ENCODE measurements at regions not wholly inside any gene's neighbourhood (a gene's known extent, or its start where the extent isn't known, plus 50 kb on each side); places are given as distances from the start of the nearest gene placed in this dataset.

DNA sequence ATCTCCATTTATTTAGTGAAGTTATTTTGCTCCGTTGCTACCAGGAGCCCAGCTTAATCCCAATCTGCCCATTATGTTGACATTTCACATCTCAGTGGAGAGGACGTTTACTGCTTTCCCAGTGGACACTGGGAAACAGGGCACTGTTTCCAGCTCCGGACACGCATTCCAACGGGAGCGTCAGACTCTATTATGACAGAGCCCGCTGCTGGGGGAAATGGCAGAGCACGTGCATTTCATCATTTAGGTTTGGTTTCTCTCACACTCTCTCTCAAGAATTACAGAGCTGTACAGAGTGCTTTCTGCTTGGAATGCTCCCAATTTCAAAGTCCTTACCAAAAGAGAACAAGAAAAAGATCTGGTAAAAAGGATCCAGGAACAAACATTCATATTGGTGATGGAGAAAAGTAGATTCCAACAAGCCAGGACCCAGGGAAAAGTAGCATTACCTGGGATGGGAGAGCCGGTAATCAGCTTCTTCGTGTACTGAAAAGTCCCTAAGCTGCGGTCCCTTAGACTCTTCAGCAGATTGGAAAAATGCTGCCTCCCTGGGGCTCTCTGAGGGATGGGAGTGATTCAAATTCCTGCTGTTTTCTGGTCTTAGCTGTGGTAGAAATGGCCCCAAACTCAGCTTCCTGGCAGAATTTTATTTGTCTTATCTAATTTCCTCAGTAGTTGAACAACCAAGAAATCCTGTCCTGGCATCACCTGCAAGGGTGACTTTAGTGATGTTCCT lies 136.0 kb upstream of the THBS1 start:
- TF ChIP-seq, protein P1, sequence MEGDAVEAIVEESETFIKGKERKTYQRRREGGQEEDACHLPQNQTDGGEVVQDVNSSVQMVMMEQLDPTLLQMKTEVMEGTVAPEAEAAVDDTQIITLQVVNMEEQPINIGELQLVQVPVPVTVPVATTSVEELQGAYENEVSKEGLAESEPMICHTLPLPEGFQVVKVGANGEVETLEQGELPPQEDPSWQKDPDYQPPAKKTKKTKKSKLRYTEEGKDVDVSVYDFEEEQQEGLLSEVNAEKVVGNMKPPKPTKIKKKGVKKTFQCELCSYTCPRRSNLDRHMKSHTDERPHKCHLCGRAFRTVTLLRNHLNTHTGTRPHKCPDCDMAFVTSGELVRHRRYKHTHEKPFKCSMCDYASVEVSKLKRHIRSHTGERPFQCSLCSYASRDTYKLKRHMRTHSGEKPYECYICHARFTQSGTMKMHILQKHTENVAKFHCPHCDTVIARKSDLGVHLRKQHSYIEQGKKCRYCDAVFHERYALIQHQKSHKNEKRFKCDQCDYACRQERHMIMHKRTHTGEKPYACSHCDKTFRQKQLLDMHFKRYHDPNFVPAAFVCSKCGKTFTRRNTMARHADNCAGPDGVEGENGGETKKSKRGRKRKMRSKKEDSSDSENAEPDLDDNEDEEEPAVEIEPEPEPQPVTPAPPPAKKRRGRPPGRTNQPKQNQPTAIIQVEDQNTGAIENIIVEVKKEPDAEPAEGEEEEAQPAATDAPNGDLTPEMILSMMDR (IDR thresholded peaks at IDR 0.05; ENCODE audit: low read depth, low read length, poor library complexity, severe bottlenecking), result no peak
- TF ChIP-seq EZH2phosphoT487 (IDR thresholded peaks at IDR 0.05; ENCODE audit: borderline replicate concordance, low read length), result no peak
